MM.1S (cell line): ENCODE measurements at regions not wholly inside any gene's neighbourhood (a gene's known extent, or its start where the extent isn't known, plus 50 kb on each side); places are given as distances from the start of the nearest gene placed in this dataset.

Experiments used
- EZH2 ChIP-seq: fragments of 300-600 bp; sonication (generic); optimal IDR thresholded peaks from 2 replicates; pipeline ENCODE3; 2017; ENCODE audit warnings: low read depth, mild to moderate bottlenecking, antibody characterized with exemption, low read length, mixed read lengths
- EZH2phosphoT487 ChIP-seq: fragments of 300-600 bp; sonication (generic); IDR thresholded peaks from 2 replicates; pipeline ENCODE4 v1.6.1; 2018; ENCODE audit warnings: antibody characterized with exemption, low read length
- TF ChIP-seq, protein P1 (sequence below): fragments of 300-600 bp; sonication (generic); IDR thresholded peaks from 2 replicates; pipeline ENCODE4 v1.5.1; 2016; ENCODE audit warnings: antibody characterized with exemption, low read length, mixed read lengths

DNA sequence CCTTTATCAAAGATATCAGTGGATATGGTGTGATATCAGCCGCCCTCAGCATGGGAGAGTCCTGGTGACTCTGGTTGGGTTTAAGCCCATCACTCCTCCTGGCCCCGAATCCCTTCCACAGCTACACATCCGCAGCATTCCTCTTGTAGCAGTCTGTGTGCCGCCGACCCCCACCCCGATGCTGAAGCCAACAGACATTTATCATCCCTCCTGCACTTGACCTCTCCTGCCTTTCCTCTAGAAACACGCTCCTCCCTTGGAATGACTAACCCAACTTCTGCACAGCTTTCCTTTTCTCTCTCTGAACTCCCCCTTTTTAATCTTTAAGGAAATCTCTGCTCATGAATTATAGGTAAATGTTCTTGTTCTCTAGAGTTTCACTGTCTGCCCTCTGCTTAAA lies 250.9 kb upstream of the FOXN3 start:
- TF ChIP-seq, protein P1, sequence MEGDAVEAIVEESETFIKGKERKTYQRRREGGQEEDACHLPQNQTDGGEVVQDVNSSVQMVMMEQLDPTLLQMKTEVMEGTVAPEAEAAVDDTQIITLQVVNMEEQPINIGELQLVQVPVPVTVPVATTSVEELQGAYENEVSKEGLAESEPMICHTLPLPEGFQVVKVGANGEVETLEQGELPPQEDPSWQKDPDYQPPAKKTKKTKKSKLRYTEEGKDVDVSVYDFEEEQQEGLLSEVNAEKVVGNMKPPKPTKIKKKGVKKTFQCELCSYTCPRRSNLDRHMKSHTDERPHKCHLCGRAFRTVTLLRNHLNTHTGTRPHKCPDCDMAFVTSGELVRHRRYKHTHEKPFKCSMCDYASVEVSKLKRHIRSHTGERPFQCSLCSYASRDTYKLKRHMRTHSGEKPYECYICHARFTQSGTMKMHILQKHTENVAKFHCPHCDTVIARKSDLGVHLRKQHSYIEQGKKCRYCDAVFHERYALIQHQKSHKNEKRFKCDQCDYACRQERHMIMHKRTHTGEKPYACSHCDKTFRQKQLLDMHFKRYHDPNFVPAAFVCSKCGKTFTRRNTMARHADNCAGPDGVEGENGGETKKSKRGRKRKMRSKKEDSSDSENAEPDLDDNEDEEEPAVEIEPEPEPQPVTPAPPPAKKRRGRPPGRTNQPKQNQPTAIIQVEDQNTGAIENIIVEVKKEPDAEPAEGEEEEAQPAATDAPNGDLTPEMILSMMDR, result no peak
- TF ChIP-seq EZH2phosphoT487, result no peak
- TF ChIP-seq EZH2, result no peak
